HG03175 (cell line): ENCODE measurements at regions not wholly inside any gene's neighbourhood (a gene's known extent, or its start where the extent isn't known, plus 50 kb on each side); places are given as distances from the start of the nearest gene placed in this dataset.

ENCODE experiments used
- ATAC-seq: cut with Tn5 transposase; IDR thresholded peaks from one replicate; pipeline ENCODE4 v1.9.1; 2021; ENCODE audit warnings: mild to moderate bottlenecking, moderate library complexity; ENCODE audit not compliant: unreplicated experiment

GRCh38 chr2:79453918-79454317 is 58.9 kb upstream of the CTNNA2 start:
- ATAC-seq, result no peak

- ATAC-seq, result no peak
Measured at GRCh38 chr2:79452651-79453050, 60.2 kb upstream of the CTNNA2 start.

GRCh38 chr2:79447463-79447862 is 65.4 kb upstream of the CTNNA2 start:
- no peak for ATAC-seq

GRCh38 chr2:79446313-79446712 is 66.5 kb upstream of the CTNNA2 start:
- ATAC-seq, result no peak

GRCh38 chr2:79437433-79438267 is 75.2 kb upstream of the CTNNA2 start:
- ATAC-seq, result no peak

GRCh38 chr2:79434362-79434761 is 78.5 kb upstream of the CTNNA2 start:
- no peak for ATAC-seq

GRCh38 chr2:79432731-79433146 is 80.1 kb upstream of the CTNNA2 start:
- no peak for ATAC-seq

GRCh38 chr2:79428745-79429144 is 84.1 kb upstream of the CTNNA2 start:
- ATAC-seq, result no peak

GRCh38 chr2:79414690-79415089 is 98.2 kb upstream of the CTNNA2 start:
- no peak for ATAC-seq

GRCh38 chr2:79394485-79394859 is 118.4 kb upstream of the CTNNA2 start:
- ATAC-seq, result no peak

GRCh38 chr2:79393806-79394484 is 118.9 kb upstream of the CTNNA2 start:
- no peak for ATAC-seq

- no peak for ATAC-seq
Measured at GRCh38 chr2:79393107-79393685, 119.7 kb upstream of the CTNNA2 start.

- no peak for ATAC-seq
Measured at GRCh38 chr2:79389481-79389880, 123.4 kb upstream of the CTNNA2 start.

GRCh38 chr2:79388024-79388423 is 124.8 kb upstream of the CTNNA2 start:
- no peak for ATAC-seq

- no peak for ATAC-seq
Measured at GRCh38 chr2:79387431-79387830, 125.4 kb upstream of the CTNNA2 start.

GRCh38 chr2:79383681-79384080 is 129.2 kb upstream of the CTNNA2 start:
- ATAC-seq, result no peak

GRCh38 chr2:79375817-79376216 is 137.0 kb upstream of the CTNNA2 start:
- no peak for ATAC-seq

GRCh38 chr2:79373358-79374130 is 139.3 kb upstream of the CTNNA2 start:
- ATAC-seq, result no peak

GRCh38 chr2:79370976-79371538 is 141.8 kb upstream of the CTNNA2 start:
- no peak for ATAC-seq

- no peak for ATAC-seq
Measured at GRCh38 chr2:79369127-79369526, 143.7 kb upstream of the CTNNA2 start.

GRCh38 chr2:79368116-79368630 is 144.7 kb upstream of the CTNNA2 start:
- ATAC-seq, result no peak
